ENCODE measurements at regions not wholly inside any gene's neighbourhood (a gene's known extent, or its start where the extent isn't known, plus 50 kb on each side); places are given as distances from the start of the nearest gene placed in this dataset.

- no peak for DNase-seq (ENCODE audit: low read depth)
Observed at GRCh38 chr1:213728593-213729536, 258.9 kb upstream of the PROX1 start.

GRCh38 chr1:213733705-213734104, 254.1 kb upstream of the PROX1 start:
- DNase-seq (ENCODE audit: low read depth), result no peak
- no peak overlapping the region for H3K4me3 ChIP-seq (ENCODE audit: low read depth, low read length)

More at GRCh38 chr1:213728593-213729536, 258.9 kb upstream of the PROX1 start:
- H3K4me3 ChIP-seq (ENCODE audit: low read depth, low read length), result no peak overlapping the region

GRCh38 chr1:213737398-213738035, 250.3 kb upstream of the PROX1 start:
- no peak for DNase-seq (ENCODE audit: low read depth)
- H3K4me3 ChIP-seq (ENCODE audit: low read depth, low read length), result no peak overlapping the region

- DNase-seq (ENCODE audit: low read depth), result no peak
- no peak overlapping the region for H3K4me3 ChIP-seq (ENCODE audit: low read depth, low read length)
Observed at GRCh38 chr1:213738658-213739057, 249.1 kb upstream of the PROX1 start.

- DNase-seq (ENCODE audit: low read depth), result no peak
- H3K4me3 ChIP-seq (ENCODE audit: low read depth, low read length), result no peak overlapping the region
Observed at GRCh38 chr1:213742992-213743391, 244.8 kb upstream of the PROX1 start.

GRCh38 chr1:213744780-213745179, 243.0 kb upstream of the PROX1 start:
- no peak for DNase-seq (ENCODE audit: low read depth)
- H3K4me3 ChIP-seq (ENCODE audit: low read depth, low read length), result no peak overlapping the region

- no peak overlapping the region for H3K4me3 ChIP-seq (ENCODE audit: low read depth, low read length)
Observed at GRCh38 chr1:213745451-213745850, 242.3 kb upstream of the PROX1 start.

GRCh38 chr1:213749558-213749957, 238.2 kb upstream of the PROX1 start:
- H3K4me3 ChIP-seq (ENCODE audit: low read depth, low read length), result no peak overlapping the region
- DNase-seq (ENCODE audit: low read depth), result no peak

More at GRCh38 chr1:213745451-213745850, 242.3 kb upstream of the PROX1 start:
- no peak for DNase-seq (ENCODE audit: low read depth)

- no peak for DNase-seq (ENCODE audit: low read depth)
- no peak overlapping the region for H3K4me3 ChIP-seq (ENCODE audit: low read depth, low read length)
Observed at GRCh38 chr1:213750231-213751063, 237.3 kb upstream of the PROX1 start.

- DNase-seq (ENCODE audit: low read depth), result no peak
- H3K4me3 ChIP-seq (ENCODE audit: low read depth, low read length), result no peak overlapping the region
Observed at GRCh38 chr1:213751064-213751397, 236.7 kb upstream of the PROX1 start.

GRCh38 chr1:213759359-213760181, 228.2 kb upstream of the PROX1 start:
- DNase-seq (ENCODE audit: low read depth), result no peak

GRCh38 chr1:213761845-213762407, 225.8 kb upstream of the PROX1 start:
- DNase-seq (ENCODE audit: low read depth), result no peak
- H3K4me3 ChIP-seq (ENCODE audit: low read depth, low read length), result no peak overlapping the region

More at GRCh38 chr1:213759359-213760181, 228.2 kb upstream of the PROX1 start:
- H3K4me3 ChIP-seq (ENCODE audit: low read depth, low read length), result no peak overlapping the region

- no peak for DNase-seq (ENCODE audit: low read depth)
- H3K4me3 ChIP-seq (ENCODE audit: low read depth, low read length), result no peak overlapping the region
Observed at GRCh38 chr1:213767683-213768082, 220.1 kb upstream of the PROX1 start.

GRCh38 chr1:213772128-213773063, 215.4 kb upstream of the PROX1 start:
- no peak for DNase-seq (ENCODE audit: low read depth)
- H3K4me3 ChIP-seq (ENCODE audit: low read depth, low read length), result no peak overlapping the region

GRCh38 chr1:213773975-213774374, 213.8 kb upstream of the PROX1 start:
- DNase-seq (ENCODE audit: low read depth), result no peak
- no peak overlapping the region for H3K4me3 ChIP-seq (ENCODE audit: low read depth, low read length)

GRCh38 chr1:213776969-213777368, 210.8 kb upstream of the PROX1 start:
- no peak for DNase-seq (ENCODE audit: low read depth)
- H3K4me3 ChIP-seq (ENCODE audit: low read depth, low read length), result no peak overlapping the region

GRCh38 chr1:213779228-213779627, 208.5 kb upstream of the PROX1 start:
- no peak overlapping the region for H3K4me3 ChIP-seq (ENCODE audit: low read depth, low read length)

More at GRCh38 chr1:213779228-213779627, 208.5 kb upstream of the PROX1 start:
- no peak for DNase-seq (ENCODE audit: low read depth)
